ENCODE measurements at regions not wholly inside any gene's neighbourhood (a gene's known extent, or its start where the extent isn't known, plus 50 kb on each side); places are given as distances from the start of the nearest gene placed in this dataset.

DNA sequence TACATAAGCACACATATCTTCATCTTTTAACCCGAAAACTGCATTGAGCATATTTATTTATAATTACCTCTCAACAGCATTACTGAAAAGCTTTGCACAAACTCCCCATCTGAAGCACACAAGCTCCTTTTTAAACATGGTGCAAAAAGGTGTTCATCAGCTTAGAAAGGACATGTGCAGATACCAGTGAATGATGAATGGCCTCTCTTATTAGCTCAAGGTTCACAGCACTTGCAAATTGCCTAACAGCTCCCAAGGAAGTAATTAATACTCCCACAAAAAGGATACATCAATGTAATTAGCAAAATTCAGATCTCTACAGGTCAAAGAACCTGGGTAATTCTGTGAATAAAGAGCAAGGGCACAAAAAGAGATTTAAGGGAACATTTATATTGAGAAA is 422.0 kb downstream of the HINT1 start:
- TF ChIP-seq, protein P1, sequence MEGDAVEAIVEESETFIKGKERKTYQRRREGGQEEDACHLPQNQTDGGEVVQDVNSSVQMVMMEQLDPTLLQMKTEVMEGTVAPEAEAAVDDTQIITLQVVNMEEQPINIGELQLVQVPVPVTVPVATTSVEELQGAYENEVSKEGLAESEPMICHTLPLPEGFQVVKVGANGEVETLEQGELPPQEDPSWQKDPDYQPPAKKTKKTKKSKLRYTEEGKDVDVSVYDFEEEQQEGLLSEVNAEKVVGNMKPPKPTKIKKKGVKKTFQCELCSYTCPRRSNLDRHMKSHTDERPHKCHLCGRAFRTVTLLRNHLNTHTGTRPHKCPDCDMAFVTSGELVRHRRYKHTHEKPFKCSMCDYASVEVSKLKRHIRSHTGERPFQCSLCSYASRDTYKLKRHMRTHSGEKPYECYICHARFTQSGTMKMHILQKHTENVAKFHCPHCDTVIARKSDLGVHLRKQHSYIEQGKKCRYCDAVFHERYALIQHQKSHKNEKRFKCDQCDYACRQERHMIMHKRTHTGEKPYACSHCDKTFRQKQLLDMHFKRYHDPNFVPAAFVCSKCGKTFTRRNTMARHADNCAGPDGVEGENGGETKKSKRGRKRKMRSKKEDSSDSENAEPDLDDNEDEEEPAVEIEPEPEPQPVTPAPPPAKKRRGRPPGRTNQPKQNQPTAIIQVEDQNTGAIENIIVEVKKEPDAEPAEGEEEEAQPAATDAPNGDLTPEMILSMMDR (IDR thresholded peaks at IDR 0.05) = no peak
- no peak for TF ChIP-seq POLR2A (IDR thresholded peaks at IDR 0.05)
